RKO (cell line): ENCODE measurements at regions not wholly inside any gene's neighbourhood (a gene's known extent, or its start where the extent isn't known, plus 50 kb on each side); places are given as distances from the start of the nearest gene placed in this dataset.
A peak's percentile ranks its signal among the peaks of the same experiment; 100 is the strongest.
"Not testable (repeated sequence)": the region's sequence is repeated elsewhere in the genome, so short reads cannot be mapped to it uniquely, and the experiment has no call there.

Source experiments
- DNase-seq: peaks from one replicate; pipeline ENCODE4 v3.0.0-alpha.2; 2016; ENCODE audit warnings: low spot score

- not testable (repeated sequence) for DNase-seq
Measured at GRCh38 chr9:107568406-107568805, 78.8 kb upstream of the KLF4 start.

GRCh38 chr9:107567462-107567861 is 77.9 kb upstream of the KLF4 start:
- no peak for DNase-seq

GRCh38 chr9:107566611-107567061 is 77.1 kb upstream of the KLF4 start:
- no peak for DNase-seq

- no peak for DNase-seq
Measured at GRCh38 chr9:107562798-107563197, 73.2 kb upstream of the KLF4 start.

- DNase-seq: no peak
Measured at GRCh38 chr9:107559494-107560086, 70.0 kb upstream of the KLF4 start.

GRCh38 chr9:107557236-107557990 is 67.8 kb upstream of the KLF4 start:
- no peak for DNase-seq

GRCh38 chr9:107554636-107555035 is 65.1 kb upstream of the KLF4 start:
- DNase-seq: no peak

- DNase-seq: peak; percentile 96
Measured at GRCh38 chr9:107548298-107549142, 59.0 kb upstream of the KLF4 start.

GRCh38 chr9:107547772-107548297 is 58.3 kb upstream of the KLF4 start:
- DNase-seq: no peak

GRCh38 chr9:107547303-107547702 is 57.7 kb upstream of the KLF4 start:
- no peak for DNase-seq

GRCh38 chr9:107546859-107547258 is 57.3 kb upstream of the KLF4 start:
- DNase-seq: no peak

GRCh38 chr9:107545036-107545435 is 55.5 kb upstream of the KLF4 start:
- no peak for DNase-seq

GRCh38 chr9:107542411-107543157 is 53.0 kb upstream of the KLF4 start:
- no peak for DNase-seq

- no peak for DNase-seq
Measured at GRCh38 chr9:107541523-107541922, 52.0 kb upstream of the KLF4 start.

- DNase-seq: no peak
Measured at GRCh38 chr9:107540164-107540561, 50.6 kb upstream of the KLF4 start.

- DNase-seq: no peak
Measured at GRCh38 chr9:107539427-107540163, 50.0 kb upstream of the KLF4 start.
